GM19328 (cell line): ENCODE measurements at regions not wholly inside any gene's neighbourhood (a gene's known extent, or its start where the extent isn't known, plus 50 kb on each side); places are given as distances from the start of the nearest gene placed in this dataset.
"Not testable (repeated sequence)": the region's sequence is repeated elsewhere in the genome, so short reads cannot be mapped to it uniquely, and the experiment has no call there.

ENCODE experiments used
- ATAC-seq: cut with Tn5 transposase; IDR thresholded peaks from one replicate; pipeline ENCODE4 v1.9.1; 2021; ENCODE audit warnings: mild to moderate bottlenecking, moderate library complexity; ENCODE audit not compliant: unreplicated experiment

GRCh38 chr15:21262851-21263425, 177.4 kb downstream of the POTEB3 start:
- no peak for ATAC-seq

GRCh38 chr15:21261965-21262850, 178.1 kb downstream of the POTEB3 start:
- ATAC-seq: no peak

- no peak for ATAC-seq
Measured at GRCh38 chr15:21261396-21261964, 178.8 kb downstream of the POTEB3 start.

- ATAC-seq: no peak
Measured at GRCh38 chr15:21260966-21261395, 179.3 kb downstream of the POTEB3 start.

GRCh38 chr15:21258635-21259034, 181.7 kb downstream of the POTEB3 start:
- not testable (repeated sequence) for ATAC-seq

GRCh38 chr15:21249508-21250019, 190.7 kb downstream of the POTEB3 start:
- not testable (repeated sequence) for ATAC-seq
